ENCODE measurements at regions not wholly inside any gene's neighbourhood (a gene's known extent, or its start where the extent isn't known, plus 50 kb on each side); places are given as distances from the start of the nearest gene placed in this dataset.
A peak's percentile ranks its signal among the peaks of the same experiment; 100 is the strongest.
"Not testable (repeated sequence)": the region's sequence is repeated elsewhere in the genome, so short reads cannot be mapped to it uniquely, and the experiment has no call there.

DNA sequence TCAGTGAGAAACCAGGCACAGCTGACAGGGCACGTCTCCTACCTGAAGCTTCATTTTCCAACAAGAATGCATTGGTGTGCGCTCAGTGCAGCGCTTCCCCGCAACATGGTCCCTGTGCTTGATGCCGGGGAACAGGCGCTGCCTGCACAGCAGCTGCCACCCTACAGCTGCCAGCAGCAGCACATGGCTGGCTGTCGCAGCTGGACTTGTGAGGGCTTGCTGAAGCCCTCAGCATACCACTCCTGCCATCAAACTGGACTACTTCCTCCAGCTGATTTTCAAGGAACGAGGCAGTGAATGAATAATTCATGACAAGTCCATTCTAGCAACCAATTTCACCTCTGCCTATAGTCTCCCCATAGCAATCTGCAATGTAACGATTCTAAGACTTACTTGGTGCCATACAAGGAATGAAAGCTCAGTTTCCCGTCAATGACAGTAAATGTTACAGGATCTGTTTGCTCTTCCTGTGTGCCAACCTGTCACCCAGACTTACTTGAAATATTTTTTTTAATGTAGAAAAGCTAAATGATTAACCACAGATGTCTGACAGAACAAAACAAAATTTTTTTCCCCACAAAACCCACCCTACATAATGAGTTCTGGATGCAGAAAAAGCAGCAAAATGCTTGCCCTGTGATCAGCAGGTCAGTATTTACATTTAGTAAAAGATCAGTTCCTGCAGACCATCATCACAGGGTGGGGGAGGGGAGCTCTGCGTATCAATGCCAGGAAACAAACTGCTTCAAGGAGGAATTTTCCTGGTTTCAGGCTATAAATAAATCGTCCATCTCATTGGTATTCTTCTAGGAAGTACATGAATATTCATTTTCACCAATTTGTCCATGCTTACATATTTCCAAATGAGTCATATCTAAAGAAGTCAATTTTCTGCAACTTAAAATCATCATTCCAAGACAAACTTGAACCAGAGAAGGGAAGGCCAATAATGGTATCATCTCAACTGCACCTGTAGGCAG lies 140.6 kb downstream of the ALOX5 start:
- no peak for DNase-seq

DNA sequence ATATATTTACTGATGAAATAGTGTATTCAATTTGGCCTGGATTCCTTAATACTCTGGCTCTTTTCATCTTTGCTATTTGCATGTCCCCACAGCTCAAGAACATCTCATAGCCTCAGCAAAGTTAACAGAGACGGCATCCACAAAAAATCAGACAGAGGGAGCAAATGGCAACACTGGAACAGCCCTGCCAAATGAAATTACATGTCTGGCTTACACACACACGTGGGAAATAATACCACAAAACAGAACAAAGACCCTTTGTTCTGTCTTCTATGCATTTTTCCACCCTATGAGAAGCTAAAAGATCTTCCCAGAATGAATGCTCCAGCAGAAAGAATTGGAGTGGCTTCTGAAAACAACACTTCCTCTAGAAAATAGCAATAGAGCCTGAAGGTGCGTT lies 139.5 kb downstream of the ALOX5 start:
- DNase-seq, result no peak

DNA sequence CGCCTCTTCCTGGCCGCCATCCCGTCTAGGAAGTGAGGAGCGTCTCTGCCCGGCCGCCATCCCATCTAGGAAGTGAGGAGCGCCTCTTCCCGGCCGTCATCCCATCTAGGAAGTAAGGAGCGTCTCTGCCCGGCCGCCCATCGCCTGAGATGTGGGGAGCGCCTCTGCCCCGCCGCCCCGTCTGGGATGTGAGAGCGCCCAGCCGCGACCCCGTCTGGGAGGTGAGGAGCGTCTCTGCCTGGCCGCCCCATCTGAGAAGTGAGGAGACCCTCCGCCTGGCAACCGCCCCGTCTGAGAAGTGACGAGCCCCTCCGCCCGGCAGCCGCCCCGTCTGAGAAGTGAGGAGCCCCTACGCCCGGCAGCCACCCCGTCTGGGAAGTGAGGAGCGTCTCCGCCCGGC lies 137.9 kb downstream of the ALOX5 start:
- DNase-seq, result not testable (repeated sequence)

DNA sequence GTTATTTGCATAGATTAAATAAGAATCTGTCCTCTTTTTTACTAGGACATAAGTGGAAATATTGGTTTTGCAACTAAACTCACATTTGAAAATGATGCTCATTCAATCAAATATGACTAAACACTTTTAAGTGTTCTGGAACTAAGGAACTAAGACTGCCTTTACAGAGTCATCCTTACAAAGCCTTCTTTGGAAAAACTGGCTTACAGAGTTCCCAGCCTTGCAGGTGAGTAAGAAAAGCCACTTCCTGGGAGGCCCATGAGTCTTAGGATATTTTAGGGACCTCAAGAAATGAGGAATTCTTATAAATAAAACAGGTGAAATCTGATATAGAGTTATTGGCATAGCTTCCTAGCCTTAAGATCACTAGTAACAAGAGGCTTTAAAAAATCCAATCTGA lies 135.5 kb downstream of the ALOX5 start:
- DNase-seq, result no peak

- DNase-seq, result no peak
Measured at GRCh38 chr10:45505311-45505710, 131.3 kb downstream of the ALOX5 start.

GRCh38 chr10:45502458-45502857 lies 128.4 kb downstream of the ALOX5 start:
- DNase-seq, result no peak

DNA sequence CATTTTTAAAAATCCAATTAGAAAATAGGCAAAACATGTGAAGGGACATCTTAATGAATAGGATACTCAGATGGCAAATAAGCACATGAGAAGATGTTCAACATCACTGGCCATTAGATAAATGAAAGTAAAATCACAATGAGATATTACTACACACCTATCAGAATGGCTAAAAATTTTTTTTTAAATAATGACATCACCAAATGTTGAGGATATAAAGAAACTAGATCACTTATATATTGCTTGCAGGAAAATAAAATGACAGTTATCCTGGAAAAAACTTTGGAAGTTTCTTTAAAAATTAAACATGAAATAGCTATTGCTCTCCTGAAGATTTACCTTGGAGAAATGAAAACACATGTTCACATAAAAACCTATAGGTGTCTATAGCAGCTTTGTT lies 127.8 kb downstream of the ALOX5 start:
- no peak for DNase-seq

- DNase-seq, result no peak
Measured at GRCh38 chr10:45500798-45501197, 126.8 kb downstream of the ALOX5 start.

GRCh38 chr10:45500304-45500703 lies 126.3 kb downstream of the ALOX5 start:
- no peak for DNase-seq

DNA sequence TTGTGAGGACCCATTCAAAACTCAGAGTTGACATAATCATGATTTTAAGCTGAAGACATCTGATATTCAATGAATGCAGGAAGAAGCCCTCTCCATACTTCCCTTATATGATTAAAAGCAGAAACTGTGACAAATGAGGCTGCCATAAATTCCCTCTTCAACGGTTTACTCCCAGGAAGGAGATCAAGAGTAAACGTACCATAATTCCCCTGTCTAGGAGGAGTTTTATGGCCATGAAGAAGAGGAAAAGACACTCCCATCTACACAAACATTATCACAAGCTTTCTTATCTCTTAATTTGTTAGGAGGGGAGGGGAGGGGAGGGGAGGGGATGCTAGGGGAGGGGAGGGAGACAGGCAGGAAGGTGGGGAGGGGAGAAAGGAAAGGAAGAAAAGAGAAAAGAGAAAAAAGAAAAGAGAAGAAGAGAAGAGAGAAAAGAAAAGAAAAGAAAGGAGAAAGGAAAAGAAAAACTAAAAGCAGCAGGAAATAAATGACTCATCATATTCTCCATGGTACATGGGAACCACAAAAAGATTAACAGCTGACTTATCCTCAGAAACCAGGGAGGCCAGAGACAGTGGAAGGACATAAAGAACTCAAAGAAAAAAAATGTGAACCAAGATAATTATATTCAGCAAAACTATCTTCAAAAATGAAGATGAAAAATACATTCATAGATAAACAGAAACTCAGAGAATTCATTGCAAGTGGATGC lies 121.6 kb downstream of the ALOX5 start:
- peak in 1 of 2 donors; percentile 14 for DNase-seq

Measured in bone marrow (tissue), 2 donors.